ENCODE measurements at regions not wholly inside any gene's neighbourhood (a gene's known extent, or its start where the extent isn't known, plus 50 kb on each side); places are given as distances from the start of the nearest gene placed in this dataset.

- TF ChIP-seq CTCF (IDR thresholded peaks at IDR 0.05; ENCODE audit: control extremely low read depth, extremely low read depth), result no peak
- Histone ChIP-seq H3K4me1 (ENCODE audit: control insufficient read depth in 5 of 5, insufficient read depth in 5 of 5, low read length in 5 of 5) (peaks cover 0 to 1% (median 0%) of the 10 kb centered on the region in 5 donors), H3K27me3 (ENCODE audit: control insufficient read depth in 3 of 3, insufficient read depth in 3 of 3, low read length in 2 of 3) (no peaks in the 10 kb centered on the region), H3K4me3 (no peak overlapping the region), H3K9me3 (ENCODE audit: control insufficient read depth in 4 of 4, insufficient read depth in 3 of 4, low read length in 3 of 4) (no peaks in the 10 kb centered on the region), H3K27ac (ENCODE audit: low read depth in 1 of 2, low read length in 1 of 2) (no peak overlapping the region), H3K9ac (ENCODE audit: insufficient read depth in 1 of 2, low read length in 2 of 2) (no peak overlapping the region), H3K36me3 (ENCODE audit: control insufficient read depth in 4 of 4, insufficient read depth in 4 of 4, low read length in 4 of 4) (no peaks in the 10 kb centered on the region)
- DNase-seq, result no peak
- no peak for ATAC-seq (ENCODE audit: insufficient read depth, low FRiP score)
- WGBS, 2 donors, result 98 to 100% methylated on average over 1 of the region's 1 CpG
Observed at GRCh38 chr13:50247223-50247622, 232.0 kb downstream of the KCNRG start.

GRCh38 chr13:50248516-50249143 lies 233.4 kb downstream of the KCNRG start:
- Histone ChIP-seq H3K9ac (ENCODE audit: insufficient read depth in 1 of 2, low read length in 2 of 2) (no peak overlapping the region), H3K36me3 (ENCODE audit: control insufficient read depth in 4 of 4, insufficient read depth in 4 of 4, low read length in 4 of 4) (no peaks in the 10 kb centered on the region), H3K4me1 (ENCODE audit: control insufficient read depth in 5 of 5, insufficient read depth in 5 of 5, low read length in 5 of 5) (peaks cover 0 to 1% (median 0%) of the 10 kb centered on the region in 5 donors), H3K27me3 (ENCODE audit: control insufficient read depth in 3 of 3, insufficient read depth in 3 of 3, low read length in 2 of 3) (no peaks in the 10 kb centered on the region), H3K4me3 (no peak overlapping the region), H3K27ac (ENCODE audit: low read depth in 1 of 2, low read length in 1 of 2) (no peak overlapping the region), H3K9me3 (ENCODE audit: control insufficient read depth in 4 of 4, insufficient read depth in 3 of 4, low read length in 3 of 4) (no peaks in the 10 kb centered on the region)
- DNase-seq, result no peak
- no peak for TF ChIP-seq CTCF (IDR thresholded peaks at IDR 0.05; ENCODE audit: control extremely low read depth, extremely low read depth)
- WGBS, 2 donors, result 77 to 80% methylated on average over 3 of the region's 3 CpGs
- no peak for ATAC-seq (ENCODE audit: insufficient read depth, low FRiP score)

GRCh38 chr13:50249144-50249521 lies 233.9 kb downstream of the KCNRG start:
- no peak for TF ChIP-seq CTCF (IDR thresholded peaks at IDR 0.05; ENCODE audit: control extremely low read depth, extremely low read depth)
- no peaks in the 10 kb centered on the region for H3K27me3 ChIP-seq (ENCODE audit: control insufficient read depth in 3 of 3, insufficient read depth in 3 of 3, low read length in 2 of 3)
- no peaks in the 10 kb centered on the region for H3K36me3 ChIP-seq (ENCODE audit: control insufficient read depth in 4 of 4, insufficient read depth in 4 of 4, low read length in 4 of 4)
- no peak overlapping the region for H3K4me3 ChIP-seq
- DNase-seq (no peak), ATAC-seq (ENCODE audit: insufficient read depth, low FRiP score) (no peak)
- H3K27ac ChIP-seq (ENCODE audit: low read depth in 1 of 2, low read length in 1 of 2), result no peak overlapping the region
- peaks cover 0 to 1% (median 0%) of the 10 kb centered on the region in 5 donors for H3K4me1 ChIP-seq (ENCODE audit: control insufficient read depth in 5 of 5, insufficient read depth in 5 of 5, low read length in 5 of 5)
- no peak overlapping the region for H3K9ac ChIP-seq (ENCODE audit: insufficient read depth in 1 of 2, low read length in 2 of 2)
- H3K9me3 ChIP-seq (ENCODE audit: control insufficient read depth in 4 of 4, insufficient read depth in 3 of 4, low read length in 3 of 4), result no peaks in the 10 kb centered on the region
- WGBS, 2 donors, result 95 to 96% methylated on average over 1 of the region's 1 CpG

- H3K27me3 ChIP-seq (ENCODE audit: control insufficient read depth in 3 of 3, insufficient read depth in 3 of 3, low read length in 2 of 3), result no peaks in the 10 kb centered on the region
- H3K9ac ChIP-seq (ENCODE audit: insufficient read depth in 1 of 2, low read length in 2 of 2), result no peak overlapping the region
- no peak for ATAC-seq (ENCODE audit: insufficient read depth, low FRiP score)
- no peaks in the 10 kb centered on the region for H3K36me3 ChIP-seq (ENCODE audit: control insufficient read depth in 4 of 4, insufficient read depth in 4 of 4, low read length in 4 of 4)
- no peaks in the 10 kb centered on the region for H3K4me1 ChIP-seq (ENCODE audit: control insufficient read depth in 5 of 5, insufficient read depth in 5 of 5, low read length in 5 of 5)
- no peak for TF ChIP-seq CTCF (IDR thresholded peaks at IDR 0.05; ENCODE audit: control extremely low read depth, extremely low read depth)
- 66 to 77% methylated on average over 7 of the region's 7 CpGs for WGBS, 2 donors
- DNase-seq, result no peak
- no peak overlapping the region for H3K4me3 ChIP-seq
- no peaks in the 10 kb centered on the region for H3K9me3 ChIP-seq (ENCODE audit: control insufficient read depth in 4 of 4, insufficient read depth in 3 of 4, low read length in 3 of 4)
- no peak overlapping the region for H3K27ac ChIP-seq (ENCODE audit: low read depth in 1 of 2, low read length in 1 of 2)
Observed at GRCh38 chr13:50250401-50250800, 235.2 kb downstream of the KCNRG start.

Measured in lung (tissue), 11 donors.